DMS79 (cell line): ENCODE measurements at regions not wholly inside any gene's neighbourhood (a gene's known extent, or its start where the extent isn't known, plus 50 kb on each side); places are given as distances from the start of the nearest gene placed in this dataset.

ENCODE experiments used
- DNase-seq: peaks from one replicate; lab custom pipeline; 2025; lab: John Stamatoyannopoulos, UW

DNA sequence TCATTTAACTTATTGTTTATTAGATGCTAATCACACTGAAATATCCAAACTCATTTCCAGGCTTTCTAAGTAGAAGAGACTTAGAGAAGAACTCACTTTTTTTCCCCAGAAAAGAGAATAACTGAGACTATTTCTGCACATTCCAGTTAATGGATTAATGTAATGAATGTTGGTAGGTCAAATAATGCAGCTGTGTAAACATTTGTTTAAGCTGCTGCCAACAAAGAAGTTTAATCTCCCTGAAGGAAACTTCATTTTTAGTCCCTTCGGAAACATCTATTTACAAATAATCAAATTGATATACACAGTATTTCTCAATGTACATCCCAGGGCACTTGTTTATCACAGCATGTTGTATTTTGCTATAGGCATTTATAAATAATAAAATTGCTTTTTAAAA is 126.9 kb downstream of the KCNS3 start:
- DNase-seq, result no peak

DNA sequence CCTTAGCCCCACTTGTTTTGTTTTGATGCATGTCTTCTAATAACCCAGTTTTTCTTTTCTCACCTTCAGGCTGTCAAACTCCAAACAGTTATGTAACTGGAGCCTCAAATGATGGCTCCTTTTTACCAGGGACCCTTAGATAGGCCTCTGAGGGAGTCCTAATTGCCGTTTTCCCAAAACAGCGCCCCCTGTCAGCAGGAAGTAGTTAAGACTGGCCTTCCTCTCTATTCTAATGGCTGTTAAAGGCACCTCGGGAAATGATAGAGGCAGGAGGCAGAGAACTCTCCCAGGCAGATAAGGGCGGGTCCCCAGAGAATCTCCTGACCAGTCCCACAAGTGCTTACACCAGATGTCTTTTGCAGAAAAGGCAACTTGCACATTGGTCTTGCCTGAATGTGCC is 123.2 kb downstream of the KCNS3 start:
- no peak for DNase-seq

DNA sequence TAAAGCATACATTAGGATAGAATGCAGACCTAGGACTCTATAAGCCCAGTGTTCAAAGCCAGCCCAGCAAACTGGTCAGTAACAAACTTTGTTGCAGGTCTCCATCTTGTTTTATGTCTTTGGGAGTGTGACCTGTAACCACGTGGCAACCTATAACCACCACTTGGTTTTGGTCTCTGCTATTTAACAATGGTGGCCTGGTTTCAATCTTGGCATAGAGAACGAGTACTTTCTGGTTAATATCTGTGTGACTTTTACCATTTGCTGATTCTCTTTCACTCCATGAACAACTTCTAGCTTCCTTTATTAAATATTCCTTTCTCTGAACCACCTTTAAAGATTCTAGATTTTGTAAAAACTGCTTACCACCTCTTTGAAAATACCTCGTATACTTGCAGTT is 118.5 kb downstream of the KCNS3 start:
- no peak for DNase-seq

DNA sequence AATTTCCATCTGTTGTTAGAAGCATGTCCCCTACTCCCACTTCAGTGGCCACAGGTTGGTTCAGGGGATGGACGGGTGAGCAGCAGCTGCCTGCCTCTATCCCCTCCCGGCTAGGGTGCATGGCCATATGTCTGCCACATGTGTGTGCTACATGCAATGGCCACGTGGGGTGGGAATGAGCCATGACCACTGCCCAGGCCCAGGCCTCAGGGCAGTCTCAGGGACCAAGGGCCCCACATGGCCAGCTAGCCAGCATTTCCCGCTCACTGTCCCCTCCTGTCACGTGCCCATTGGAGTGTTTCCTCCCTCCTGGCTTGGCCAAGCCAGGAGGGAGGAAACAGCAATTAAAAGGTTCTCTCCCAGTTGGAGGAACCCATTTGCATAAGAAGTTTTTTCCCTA is 117.1 kb downstream of the KCNS3 start:
- DNase-seq, result no peak
